BJ (cell line): ENCODE measurements at regions not wholly inside any gene's neighbourhood (a gene's known extent, or its start where the extent isn't known, plus 50 kb on each side); places are given as distances from the start of the nearest gene placed in this dataset.

Experiments used
- CTCF ChIA-PET: fragments of 350-600 bp; formaldehyde crosslinking; extraction: SDS; loops from one replicate; lab custom pipeline; 2021; ENCODE audit warnings: antibody characterized with exemption, inconsistent platforms; lab: Yijun Ruan, JAX
- POLR2A ChIA-PET: fragments of 300-600 bp; sonication (Branson Sonifier 250); formaldehyde crosslinking; extraction: SDS; loops from one replicate; lab custom pipeline; 2021; ENCODE audit warnings: antibody characterized with exemption; lab: Charles Lee
- DNase-seq: peaks from one replicate; pipeline ENCODE4 v3.0.0-alpha.2; 2011; ENCODE audit warnings: low read depth
- H3K27me3 ChIP-seq: 2 replicates; pipeline ENCODE4 v1.6.0; 2011; ENCODE audit warnings: low read length; ENCODE audit not compliant: control insufficient read depth, insufficient read depth
- H3K36me3 ChIP-seq: 2 replicates; pipeline ENCODE4 v1.5.1; 2011; ENCODE audit warnings: low read length; ENCODE audit not compliant: control insufficient read depth, insufficient read depth
- H3K4me3 ChIP-seq: 2 replicates; pipeline ENCODE4 v1.5.1; 2011; ENCODE audit warnings: low read depth, mild to moderate bottlenecking, control low read depth, low read length
- CTCF ChIP-seq: IDR thresholded peaks from 2 replicates; pipeline ENCODE4 v1.5.1; 2011; ENCODE audit warnings: low read depth, mild to moderate bottlenecking, control low read depth, inconsistent platforms, low read length, moderate library complexity; ENCODE audit not compliant: insufficient read depth

GRCh38 chr6:147829418-147829817 lies 320.9 kb downstream of the SAMD5 start:
- no peak for DNase-seq
- POLR2A ChIA-PET = no interaction called here
- Histone ChIP-seq H3K27me3 (no peaks in the 10 kb centered on the region), H3K36me3 (no peaks in the 10 kb centered on the region), H3K4me3 (no peak overlapping the region)
- no peak for TF ChIP-seq CTCF
- CTCF ChIA-PET = no interaction called here

GRCh38 chr6:147829835-147830234 lies 321.3 kb downstream of the SAMD5 start:
- DNase-seq = no peak
- TF ChIP-seq CTCF = no peak
- Histone ChIP-seq H3K36me3 (no peaks in the 10 kb centered on the region), H3K4me3 (no peak overlapping the region), H3K27me3 (no peaks in the 10 kb centered on the region)
- ChIA-PET CTCF (no interaction called here), POLR2A (no interaction called here)

GRCh38 chr6:147831356-147831755 lies 322.9 kb downstream of the SAMD5 start:
- ChIA-PET POLR2A (no interaction called here), CTCF (interaction anchor here (0.7 kb wide), 1 partner anchor 1338 kb away, joined by 4 read pairs; no protein-coding TSS in a partner anchor)
- H3K4me3 ChIP-seq = no peak overlapping the region
- TF ChIP-seq CTCF = no peak
- H3K27me3 ChIP-seq = no peaks in the 10 kb centered on the region
- H3K36me3 ChIP-seq = no peaks in the 10 kb centered on the region
- no peak for DNase-seq

GRCh38 chr6:147833607-147834006 lies 325.1 kb downstream of the SAMD5 start:
- Histone ChIP-seq H3K36me3 (no peaks in the 10 kb centered on the region), H3K27me3 (no peaks in the 10 kb centered on the region), H3K4me3 (no peak overlapping the region)
- no peak for DNase-seq
- TF ChIP-seq CTCF = no peak
- POLR2A ChIA-PET = no interaction called here
- CTCF ChIA-PET = no interaction called here

- Histone ChIP-seq H3K4me3 (no peak overlapping the region), H3K27me3 (no peaks in the 10 kb centered on the region), H3K36me3 (no peaks in the 10 kb centered on the region)
- ChIA-PET CTCF (no interaction called here), POLR2A (no interaction called here)
- TF ChIP-seq CTCF = no peak
- DNase-seq = no peak
Measured at GRCh38 chr6:147834084-147834776, 325.7 kb downstream of the SAMD5 start.
